Caki2 (cell line): ENCODE measurements at regions not wholly inside any gene's neighbourhood (a gene's known extent, or its start where the extent isn't known, plus 50 kb on each side); places are given as distances from the start of the nearest gene placed in this dataset.

ENCODE experiments used
- DNase-seq: peaks from one replicate; pipeline ENCODE4 v3.0.0-alpha.2; 2015; ENCODE audit warnings: low read depth
- in situ Hi-C: cut with HindIII; loops from 2 replicates; pipeline ENCODE4 v1.10.0; 2016; ENCODE audit warnings: low sequenced_read_pairs, low pct_unique_long_range_greater_than_20kb, mixed read lengths

- DNase-seq = no peak
- in situ Hi-C loops = no loop called here
These were observed 202.3 kb downstream of the SP3 start for GRCh38 chr2:173762864-173763263.

- in situ Hi-C loops = no loop called here
- DNase-seq = no peak
These were observed 201.5 kb downstream of the SP3 start for GRCh38 chr2:173763641-173764040.

GRCh38 chr2:173764094-173764493, 201.1 kb downstream of the SP3 start:
- no peak for DNase-seq
- in situ Hi-C loops = no loop called here

- DNase-seq = no peak
- in situ Hi-C loops = no loop called here
These were observed 198.5 kb downstream of the SP3 start for GRCh38 chr2:173766537-173767289.

- no peak for DNase-seq
- in situ Hi-C loops = no loop called here
These were observed 194.1 kb downstream of the SP3 start for GRCh38 chr2:173770947-173771678.

- in situ Hi-C loops = no loop called here
- no peak for DNase-seq
These were observed 193.0 kb downstream of the SP3 start for GRCh38 chr2:173772205-173772604.

- in situ Hi-C loops = no loop called here
- DNase-seq = no peak
These were observed 192.1 kb downstream of the SP3 start for GRCh38 chr2:173773076-173773475.

GRCh38 chr2:173775440-173775839, 189.7 kb downstream of the SP3 start:
- in situ Hi-C loops = no loop called here
- DNase-seq = no peak

GRCh38 chr2:173782681-173783080, 182.5 kb downstream of the SP3 start:
- in situ Hi-C loops = no loop called here

GRCh38 chr2:173783382-173783781, 181.8 kb downstream of the SP3 start:
- DNase-seq = no peak
- in situ Hi-C loops = no loop called here

More at GRCh38 chr2:173782681-173783080, 182.5 kb downstream of the SP3 start:
- no peak for DNase-seq

- no peak for DNase-seq
- in situ Hi-C loops = no loop called here
These were observed 179.4 kb downstream of the SP3 start for GRCh38 chr2:173785813-173786212.

GRCh38 chr2:173791502-173791901, 173.7 kb downstream of the SP3 start:
- in situ Hi-C loops = no loop called here
- no peak for DNase-seq

GRCh38 chr2:173792166-173792565, 173.0 kb downstream of the SP3 start:
- in situ Hi-C loops = no loop called here
- no peak for DNase-seq

GRCh38 chr2:173792741-173793140, 172.4 kb downstream of the SP3 start:
- DNase-seq = no peak
- in situ Hi-C loops = no loop called here

- in situ Hi-C loops = no loop called here
- no peak for DNase-seq
These were observed 171.2 kb downstream of the SP3 start for GRCh38 chr2:173793709-173794565.

- in situ Hi-C loops = no loop called here
- no peak for DNase-seq
These were observed 167.4 kb downstream of the SP3 start for GRCh38 chr2:173797586-173798263.

- in situ Hi-C loops = no loop called here
- DNase-seq = no peak
These were observed 162.7 kb downstream of the SP3 start for GRCh38 chr2:173802518-173802917.

GRCh38 chr2:173803449-173803848, 161.7 kb downstream of the SP3 start:
- in situ Hi-C loops = no loop called here
- no peak for DNase-seq
